K562 (cell line): ENCODE measurements at regions not wholly inside any gene's neighbourhood (a gene's known extent, or its start where the extent isn't known, plus 50 kb on each side); places are given as distances from the start of the nearest gene placed in this dataset.

Experiments used
- ATAC-seq: fragments of 200-7000 bp; cut with Tn5 transposase; 3 replicates; pipeline ENCODE4 v1.9.1; 2020; ENCODE audit warnings: moderate library complexity
- BruUV-seq: library from RNA; stranded (reverse); fragments of 400-500 nt; replicated peaks from 2 replicates; lab custom pipeline; 2021; lab: Mats Ljungman, UMichigan
- CTCF ChIA-PET: fragments of 300-600 bp; formaldehyde crosslinking; extraction: SDS; loops from one replicate; lab custom pipeline; 2021; ENCODE audit warnings: low intra/inter-chr PET ratio; lab: Yijun Ruan, JAX
- POLR2A ChIA-PET: fragments of 300-600, 350-650 bp; sonication (Branson Sonifier 250); formaldehyde crosslinking; extraction: SDS; loops from one replicate; lab custom pipeline; 2021; ENCODE audit warnings: antibody characterized with exemption, inconsistent platforms; lab: Yijun Ruan, JAX
- DNase-seq, 4 experiments: peaks; one replicate each; pipeline versions ENCODE4 v3.0.0 to v3.0.0-alpha.2; 2011 to 2018; ENCODE audit warnings: low spot score in 3 of 4, mixed read lengths in 3 of 4; ENCODE audit errors: extremely low read depth in 1 of 4
- FAIRE-seq: peaks from 2 replicates; lab custom pipeline; 2011; peaks lifted over from hg19 to GRCh38; lab: Jason Lieb, UNC
- H2AFZ ChIP-seq: 2 replicates; pipeline ENCODE4 v1.6.0; 2011; ENCODE audit warnings: low read depth, low read length, control low read depth, inconsistent platforms
- H3K27ac ChIP-seq: fragments of 200-600 bp; 3 replicates; pipeline ENCODE4 v1.8.0; 2011; ENCODE audit warnings: low read depth, mild to moderate bottlenecking, control low read depth, inconsistent platforms, low read length, moderate library complexity, mixed read lengths; ENCODE audit errors: extremely low read depth
- H3K27me3 ChIP-seq, 2 experiments: fragments of 300-600 bp in 1 of 2; 2 replicates in 1 of 2; 3 replicates in 1 of 2; pipeline versions ENCODE4 v1.6.0 to v1.8.0; 2011; ENCODE audit warnings: inconsistent platforms in 2 of 2, low read length in 2 of 2, mild to moderate bottlenecking in 1 of 2, mixed read lengths in 1 of 2, moderate library complexity in 1 of 2; ENCODE audit not compliant: control insufficient read depth in 2 of 2, insufficient read depth in 2 of 2
- H3K36me3 ChIP-seq: fragments of 300-600 bp; 3 replicates; pipeline ENCODE4 v1.8.0; 2011; ENCODE audit warnings: mild to moderate bottlenecking, low read length, inconsistent platforms; ENCODE audit not compliant: control insufficient read depth, insufficient read depth
- H3K4me1 ChIP-seq, 2 experiments: fragments of 200-600 bp in 1 of 2; replicated peaks in 1 of 2; 2 replicates in 1 of 2; 3 replicates in 1 of 2; pipeline versions ENCODE4 v1.5.1 to v1.8.0; 2011; ENCODE audit warnings: inconsistent platforms in 2 of 2, low read length in 2 of 2, mild to moderate bottlenecking in 1 of 2, mixed read lengths in 1 of 2, moderate library complexity in 1 of 2; ENCODE audit not compliant: control insufficient read depth in 2 of 2, insufficient read depth in 2 of 2
- H3K4me2 ChIP-seq: 2 replicates; pipeline ENCODE4 v1.6.1; 2011; ENCODE audit warnings: low read length, control low read depth, inconsistent platforms, mixed read lengths; ENCODE audit not compliant: insufficient read depth
- H3K4me3 ChIP-seq: fragments of 200-600 bp; sonication (generic), shearing (Covaris generic); 2 replicates; pipeline ENCODE4 v1.5.1; 2016; ENCODE audit warnings: control low read depth, inconsistent platforms
- H3K79me2 ChIP-seq: fragments of 200-600 bp; 3 replicates; pipeline ENCODE4 v1.8.0; 2011; ENCODE audit warnings: low read length, inconsistent platforms; ENCODE audit not compliant: control insufficient read depth, insufficient read depth
- H3K9ac ChIP-seq, 2 experiments: 2 replicates each; pipeline versions ENCODE4 v1.6.0 to v1.6.1; 2011; ENCODE audit warnings: low read depth in 2 of 2, low read length in 2 of 2, control low read depth in 1 of 2, inconsistent platforms in 1 of 2, mild to moderate bottlenecking in 1 of 2, mixed read lengths in 1 of 2; ENCODE audit not compliant: insufficient read depth in 1 of 2
- H3K9me1 ChIP-seq: one replicate; pipeline ENCODE4 v1.6.0; 2011; ENCODE audit warnings: inconsistent platforms, mild to moderate bottlenecking, low read length, moderate library complexity; ENCODE audit not compliant: control insufficient read depth, insufficient read depth
- H3K9me3 ChIP-seq: replicated peaks from 2 replicates; pipeline ENCODE4 v1.5.1; 2011; ENCODE audit warnings: low read depth, low read length, inconsistent platforms; ENCODE audit not compliant: control insufficient read depth, insufficient read depth
- H4K20me1 ChIP-seq: replicated peaks from 2 replicates; pipeline ENCODE4 v1.6.1; 2011; ENCODE audit warnings: low read length, inconsistent platforms, mixed read lengths; ENCODE audit not compliant: control insufficient read depth, insufficient read depth
- CCAR2 ChIP-seq: fragments of 200-400 bp; formaldehyde crosslinking; IDR thresholded peaks from 2 replicates; pipeline ENCODE4 v1.6.1; 2017; ENCODE audit warnings: mild to moderate bottlenecking, low read depth, low read length
- KLF13 ChIP-seq: fragments of 450-650 bp; IDR thresholded peaks from 2 replicates; pipeline ENCODE4 v1.6.1; 2016; ENCODE audit warnings: missing genetic modification characterization, low read depth, mild to moderate bottlenecking, missing compliant biosample characterization, moderate library complexity, borderline replicate concordance
- MXI1 ChIP-seq: IDR thresholded peaks from 2 replicates; pipeline ENCODE4 v1.6.1; 2011; ENCODE audit warnings: low read depth, mild to moderate bottlenecking, improper control_type of control experiment, low read length
- YBX1 ChIP-seq: fragments of 450-650 bp; IDR thresholded peaks from 2 replicates; pipeline ENCODE4 v1.7.1; 2016; ENCODE audit warnings: mild to moderate bottlenecking
- ZNF23 ChIP-seq: fragments of 250-450 bp; sonication (Bioruptor Pico); IDR thresholded peaks from 2 replicates; pipeline ENCODE4 v1.4.0; 2020; ENCODE audit warnings: mild to moderate bottlenecking
- ZNF253 ChIP-seq: fragments of 250-450 bp; sonication (Bioruptor Pico); conservative IDR thresholded peaks from 2 replicates; pipeline ENCODE4 v1.6.1; 2021; ENCODE audit warnings: mild to moderate bottlenecking
- WGBS: fragments of 100-300 bp; shearing (Covaris generic); methylation state at CpG from one replicate; pipeline ENCODE4 v1.1.6; 2016; ENCODE audit warnings: low coverage, mixed read lengths; ENCODE audit not compliant: insufficient coverage; ENCODE audit errors: missing lambda C conversion rate; 5-methylcytosine and 5-hydroxymethylcytosine counted together
- in situ Hi-C: fragments of 300-500 bp; cut with MboI; formaldehyde crosslinking; loops from 4 replicates; pipeline ENCODE4 v1.15.0; 2018; ENCODE audit warnings: inconsistent platforms, mixed read lengths
- intact Hi-C: fragments of 100-400 bp; cut with micrococcal nuclease; formaldehyde crosslinking; loops from 2 replicates; pipeline ENCODE4 v1.14.2; 2022
- TF ChIP-seq, protein P1 (sequence below), 2 experiments: fragments of 200-800 bp in 1 of 2; sonication (Bioruptor generic) in 1 of 2; sonication (generic) in 1 of 2; formaldehyde crosslinking in 1 of 2; IDR thresholded peaks in 1 of 2; conservative IDR thresholded peaks in 1 of 2; 2 replicates each; pipeline versions ENCODE4 v1.5.0 to v1.6.1; 2016 to 2020; ENCODE audit warnings: missing compliant biosample characterization in 1 of 2, missing genetic modification characterization in 1 of 2, missing genetic modification reagents in 1 of 2
- TF ChIP-seq, protein P2 (sequence below): IDR thresholded peaks from 3 replicates; pipeline ENCODE4 v1.6.1; 2011; ENCODE audit warnings: borderline replicate concordance, mild to moderate bottlenecking, moderate library complexity; ENCODE audit not compliant: insufficient read length; ENCODE audit errors: extremely low read depth
- TF ChIP-seq, protein P3 (sequence below): fragments of 450-650 bp; IDR thresholded peaks from 2 replicates; pipeline ENCODE4 v1.6.1; 2016; ENCODE audit warnings: antibody characterized with exemption

DNA sequence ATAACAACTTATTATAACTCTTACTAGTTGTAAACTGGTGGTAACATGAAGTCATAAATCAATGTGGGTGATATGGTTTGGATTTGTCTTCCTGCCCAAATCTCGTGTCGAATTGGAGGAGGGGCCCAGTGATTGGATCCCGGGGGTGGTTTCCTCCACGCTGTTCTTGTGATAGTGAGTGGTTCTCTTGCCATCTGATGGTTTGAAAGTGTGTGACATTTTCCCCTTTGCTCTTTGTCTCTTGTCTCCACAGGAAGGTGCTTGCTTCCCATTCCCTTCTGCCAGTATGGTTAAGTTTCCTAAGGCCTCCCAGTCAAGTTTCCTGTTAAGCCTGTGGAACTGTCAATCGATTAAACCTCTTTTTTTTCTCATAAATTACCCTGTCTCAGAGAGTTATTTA lies 321.6 kb downstream of the DSEL start:
- no peak for DNase-seq
- H3K9ac ChIP-seq: no peak overlapping the region
- CTCF ChIA-PET: no interaction called here
- no peaks in the 10 kb centered on the region for H3K9me1 ChIP-seq
- no peaks in the 10 kb centered on the region for H3K79me2 ChIP-seq
- H3K36me3 ChIP-seq: no peaks in the 10 kb centered on the region
- no peaks in the 10 kb centered on the region for H3K4me1 ChIP-seq
- no peaks in the 10 kb centered on the region for H3K27me3 ChIP-seq
- intact Hi-C loops: no loop called here
- no peaks in the 10 kb centered on the region for H3K9me3 ChIP-seq
- POLR2A ChIA-PET: no interaction called here
- WGBS: 0% methylated on average over 5 of the region's 5 CpGs
- H2AFZ ChIP-seq: no peak overlapping the region
- BruUV-seq: no TSS peak
- no peak overlapping the region for H3K4me2 ChIP-seq
- no peak overlapping the region for H3K27ac ChIP-seq
- TF ChIP-seq, protein P1, sequence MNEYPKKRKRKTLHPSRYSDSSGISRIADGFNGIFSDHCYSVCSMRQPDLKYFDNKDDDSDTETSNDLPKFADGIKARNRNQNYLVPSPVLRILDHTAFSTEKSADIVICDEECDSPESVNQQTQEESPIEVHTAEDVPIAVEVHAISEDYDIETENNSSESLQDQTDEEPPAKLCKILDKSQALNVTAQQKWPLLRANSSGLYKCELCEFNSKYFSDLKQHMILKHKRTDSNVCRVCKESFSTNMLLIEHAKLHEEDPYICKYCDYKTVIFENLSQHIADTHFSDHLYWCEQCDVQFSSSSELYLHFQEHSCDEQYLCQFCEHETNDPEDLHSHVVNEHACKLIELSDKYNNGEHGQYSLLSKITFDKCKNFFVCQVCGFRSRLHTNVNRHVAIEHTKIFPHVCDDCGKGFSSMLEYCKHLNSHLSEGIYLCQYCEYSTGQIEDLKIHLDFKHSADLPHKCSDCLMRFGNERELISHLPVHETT (CRISPR knock-in tag; conservative IDR thresholded peaks at IDR 0.05 in 1 of 2, IDR thresholded peaks at IDR 0.05 in 1 of 2): no peak
- no peak for TF ChIP-seq ZNF23 (CRISPR knock-in tag)
- no peak for TF ChIP-seq CCAR2
- TF ChIP-seq MXI1: no peak
- no peak for TF ChIP-seq ZNF253
- TF ChIP-seq, protein P2, sequence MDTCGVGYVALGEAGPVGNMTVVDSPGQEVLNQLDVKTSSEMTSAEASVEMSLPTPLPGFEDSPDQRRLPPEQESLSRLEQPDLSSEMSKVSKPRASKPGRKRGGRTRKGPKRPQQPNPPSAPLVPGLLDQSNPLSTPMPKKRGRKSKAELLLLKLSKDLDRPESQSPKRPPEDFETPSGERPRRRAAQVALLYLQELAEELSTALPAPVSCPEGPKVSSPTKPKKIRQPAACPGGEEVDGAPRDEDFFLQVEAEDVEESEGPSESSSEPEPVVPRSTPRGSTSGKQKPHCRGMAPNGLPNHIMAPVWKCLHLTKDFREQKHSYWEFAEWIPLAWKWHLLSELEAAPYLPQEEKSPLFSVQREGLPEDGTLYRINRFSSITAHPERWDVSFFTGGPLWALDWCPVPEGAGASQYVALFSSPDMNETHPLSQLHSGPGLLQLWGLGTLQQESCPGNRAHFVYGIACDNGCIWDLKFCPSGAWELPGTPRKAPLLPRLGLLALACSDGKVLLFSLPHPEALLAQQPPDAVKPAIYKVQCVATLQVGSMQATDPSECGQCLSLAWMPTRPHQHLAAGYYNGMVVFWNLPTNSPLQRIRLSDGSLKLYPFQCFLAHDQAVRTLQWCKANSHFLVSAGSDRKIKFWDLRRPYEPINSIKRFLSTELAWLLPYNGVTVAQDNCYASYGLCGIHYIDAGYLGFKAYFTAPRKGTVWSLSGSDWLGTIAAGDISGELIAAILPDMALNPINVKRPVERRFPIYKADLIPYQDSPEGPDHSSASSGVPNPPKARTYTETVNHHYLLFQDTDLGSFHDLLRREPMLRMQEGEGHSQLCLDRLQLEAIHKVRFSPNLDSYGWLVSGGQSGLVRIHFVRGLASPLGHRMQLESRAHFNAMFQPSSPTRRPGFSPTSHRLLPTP: no peak
- TF ChIP-seq YBX1: no peak
- TF ChIP-seq, protein P3, sequence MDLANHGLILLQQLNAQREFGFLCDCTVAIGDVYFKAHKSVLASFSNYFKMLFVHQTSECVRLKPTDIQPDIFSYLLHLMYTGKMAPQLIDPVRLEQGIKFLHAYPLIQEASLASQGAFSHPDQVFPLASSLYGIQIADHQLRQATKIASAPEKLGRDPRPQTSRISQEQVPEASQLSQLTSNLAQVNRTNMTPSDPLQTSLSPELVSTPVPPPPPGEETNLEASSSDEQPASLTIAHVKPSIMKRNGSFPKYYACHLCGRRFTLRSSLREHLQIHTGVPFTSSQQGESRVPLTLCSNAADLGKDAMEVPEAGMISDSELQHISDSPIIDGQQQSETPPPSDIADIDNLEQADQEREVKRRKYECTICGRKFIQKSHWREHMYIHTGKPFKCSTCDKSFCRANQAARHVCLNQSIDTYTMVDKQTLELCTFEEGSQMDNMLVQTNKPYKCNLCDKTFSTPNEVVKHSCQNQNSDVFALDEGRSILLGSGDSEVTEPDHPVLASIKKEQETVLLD: no peak
- TF ChIP-seq KLF13: no peak
- TF ChIP-seq, all 486 proteins: peak for 0
- no peak for FAIRE-seq
- H4K20me1 ChIP-seq: no peaks in the 10 kb centered on the region
- in situ Hi-C loops: no loop called here
- no peak for ATAC-seq
- H3K4me3 ChIP-seq: no peak overlapping the region
